Progenitor cell of endocrine pancreas (in vitro differentiated cells): ENCODE measurements at regions not wholly inside any gene's neighbourhood (a gene's known extent, or its start where the extent isn't known, plus 50 kb on each side); places are given as distances from the start of the nearest gene placed in this dataset.
A peak's percentile ranks its signal among the peaks of the same experiment; 100 is the strongest.

ENCODE experiments used
- DNase-seq: peaks from one replicate; pipeline ENCODE4 v3.0.0; 2021; ENCODE audit warnings: low spot score; ENCODE audit not compliant: unreplicated experiment
- H3K27ac Mint-ChIP-seq: 2 replicates; pipeline ENCODE4 v1.8.0; 2021; ENCODE audit warnings: mild to moderate bottlenecking, moderate library complexity, mixed read lengths
- H3K27me3 Mint-ChIP-seq: 2 replicates; pipeline ENCODE4 v1.8.0; 2021; ENCODE audit warnings: mixed read lengths
- H3K36me3 Mint-ChIP-seq: 2 replicates; pipeline ENCODE4 v1.8.0; 2022; ENCODE audit warnings: mixed read lengths; ENCODE audit not compliant: insufficient read depth
- H3K4me1 Mint-ChIP-seq: 2 replicates; pipeline ENCODE4 v1.8.0; 2021; ENCODE audit warnings: low read depth, mixed read lengths
- H3K4me3 Mint-ChIP-seq: 2 replicates; pipeline ENCODE4 v1.8.0; 2021; ENCODE audit warnings: low read depth, mild to moderate bottlenecking, moderate library complexity, mixed read lengths
- H3K9me3 Mint-ChIP-seq: 2 replicates; pipeline ENCODE4 v1.8.0; 2021; ENCODE audit warnings: low read depth, mixed read lengths
- CTCF ChIP-seq: fragments of 200-600 bp; sonication (generic); IDR thresholded peaks from one replicate; pipeline ENCODE4 v1.5.0; 2021; ENCODE audit warnings: antibody characterized with exemption, mild to moderate bottlenecking; ENCODE audit not compliant: unreplicated experiment

GRCh38 chr1:113007706-113008364 is 51.8 kb upstream of the SLC16A1 start:
- H3K27ac Mint-ChIP-seq, result no peak overlapping the region
- no peak overlapping the region for H3K4me3 Mint-ChIP-seq
- no peak for TF ChIP-seq CTCF
- no peak for DNase-seq
- H3K9me3 Mint-ChIP-seq, result no peaks in the 10 kb centered on the region
- no peaks in the 10 kb centered on the region for H3K36me3 Mint-ChIP-seq
- H3K4me1 Mint-ChIP-seq, result peaks cover 12% of the 10 kb centered on the region
- H3K27me3 Mint-ChIP-seq, result no peaks in the 10 kb centered on the region

GRCh38 chr1:113008365-113008714 is 52.3 kb upstream of the SLC16A1 start:
- H3K9me3 Mint-ChIP-seq, result no peaks in the 10 kb centered on the region
- H3K4me3 Mint-ChIP-seq, result no peak overlapping the region
- no peak for TF ChIP-seq CTCF
- H3K27ac Mint-ChIP-seq, result no peak overlapping the region
- no peaks in the 10 kb centered on the region for H3K36me3 Mint-ChIP-seq
- H3K27me3 Mint-ChIP-seq, result no peaks in the 10 kb centered on the region
- H3K4me1 Mint-ChIP-seq, result peaks cover 14% of the 10 kb centered on the region
- no peak for DNase-seq

- Mint-ChIP-seq H3K27ac (no peak overlapping the region), H3K27me3 (no peaks in the 10 kb centered on the region), H3K4me3 (no peak overlapping the region), H3K36me3 (no peaks in the 10 kb centered on the region), H3K4me1 (peaks cover 8% of the 10 kb centered on the region), H3K9me3 (no peaks in the 10 kb centered on the region)
- no peak for TF ChIP-seq CTCF
- DNase-seq, result no peak
These were observed 56.2 kb upstream of the SLC16A1 start for GRCh38 chr1:113012149-113012548.

- Mint-ChIP-seq H3K27ac (peak overlapping the region; percentile 24), H3K27me3 (no peaks in the 10 kb centered on the region), H3K4me3 (no peak overlapping the region), H3K4me1 (peaks cover 8% of the 10 kb centered on the region), H3K9me3 (no peaks in the 10 kb centered on the region), H3K36me3 (no peaks in the 10 kb centered on the region)
- no peak for DNase-seq
- TF ChIP-seq CTCF, result no peak
These were observed 57.8 kb upstream of the SLC16A1 start for GRCh38 chr1:113013823-113014222.

- Mint-ChIP-seq H3K36me3 (no peaks in the 10 kb centered on the region), H3K9me3 (no peaks in the 10 kb centered on the region), H3K27ac (no peak overlapping the region), H3K27me3 (no peaks in the 10 kb centered on the region), H3K4me3 (no peak overlapping the region), H3K4me1 (peaks cover 8% of the 10 kb centered on the region)
- no peak for TF ChIP-seq CTCF
- DNase-seq, result no peak
These were observed 58.5 kb upstream of the LRIG2 start for GRCh38 chr1:113014508-113014907.
